ENCODE measurements at regions not wholly inside any gene's neighbourhood (a gene's known extent, or its start where the extent isn't known, plus 50 kb on each side); places are given as distances from the start of the nearest gene placed in this dataset.

DNA sequence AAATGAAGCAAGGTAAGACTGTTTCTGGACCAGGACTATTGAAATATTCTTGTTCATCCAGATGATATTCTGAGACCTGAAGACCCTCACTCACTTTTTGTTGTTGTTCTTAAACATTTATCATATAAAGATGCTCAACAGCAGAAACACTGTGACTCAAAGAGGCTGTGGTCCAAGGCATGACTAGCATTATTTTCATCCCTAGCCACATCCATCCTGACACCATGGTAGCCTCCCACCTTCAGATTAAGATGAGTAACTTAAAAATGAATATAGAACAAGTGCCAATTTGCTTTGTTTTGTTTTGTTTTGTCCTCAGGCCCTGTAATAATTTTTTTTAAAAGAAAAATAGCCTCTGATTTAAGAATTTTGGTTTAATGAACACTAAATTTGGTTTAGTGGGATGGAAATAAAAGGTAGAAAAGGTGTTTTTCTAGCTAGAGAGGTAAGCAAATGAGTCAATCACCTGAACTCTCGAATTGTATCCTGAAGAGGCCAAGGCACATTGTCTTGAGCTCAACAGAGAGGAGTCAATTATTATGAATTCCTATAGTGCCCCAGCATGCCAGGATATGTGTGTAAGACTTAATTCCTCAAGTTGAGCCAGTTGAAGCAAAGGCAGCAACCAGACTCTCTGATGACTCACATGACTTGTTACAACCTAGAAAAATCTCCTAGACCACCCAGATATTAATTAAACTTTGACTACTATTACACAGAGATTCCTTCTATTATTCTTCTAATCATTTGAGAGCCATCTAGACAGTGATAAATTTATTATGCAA lies 380.1 kb upstream of the TUSC1 start:
- DNase-seq = no peak
- CTCF ChIA-PET = no interaction called here

More for the DNA sequence above, 380.1 kb upstream of the TUSC1 start:
- Histone ChIP-seq H3K27me3 (ENCODE audit: insufficient read depth) (no peaks in the 10 kb centered on the region), H3K9me2 (no peaks in the 10 kb centered on the region), H3K4me1 (ENCODE audit: control insufficient read depth in 1 of 2, insufficient read depth in 2 of 2, low read depth in 1 of 2, low read length in 1 of 2) (no peaks in the 10 kb centered on the region; a peak in 1 of 4 replicates), H3K4me2 (no peak overlapping the region), H3K4me3 (ENCODE audit: low read depth in 2 of 2, low read length in 1 of 2) (no peak overlapping the region), H3K79me2 (ENCODE audit: insufficient read depth) (no peaks in the 10 kb centered on the region), H2AFZ (ENCODE audit: low read depth) (no peak overlapping the region), H4K20me1 (ENCODE audit: insufficient read depth) (no peaks in the 10 kb centered on the region), H3K9ac (no peak overlapping the region), H3F3A (replicated peaks; ENCODE audit: insufficient read depth) (peaks cover 6% of the 10 kb centered on the region), H3K36me3 (replicated peaks in 1 of 2; ENCODE audit: control insufficient read depth in 1 of 2, insufficient read depth in 2 of 2, low read length in 1 of 2) (no peaks in the 10 kb centered on the region), H3K27ac (ENCODE audit: low read depth in 2 of 2, low read length in 1 of 2) (no peak overlapping the region; a peak in 2 of 4 replicates), H3K9me3 (no peaks in the 10 kb centered on the region)
- POLR2A ChIA-PET = no interaction called here
- WGBS (ENCODE audit: low lambda C conversion rate) = 25% methylated on average over 1 of the region's 1 CpG
- no peak for TF ChIP-seq POLR2AphosphoS5 (IDR thresholded peaks at IDR 0.05; ENCODE audit: low read depth, low read length)
- no peak for TF ChIP-seq RCOR1 (IDR thresholded peaks at IDR 0.05; ENCODE audit: low read length)
- no peak for TF ChIP-seq CHD2 (IDR thresholded peaks at IDR 0.05; ENCODE audit: low read length, partially characterized antibody)
- TF ChIP-seq TEAD4 (IDR thresholded peaks at IDR 0.05; ENCODE audit: borderline replicate concordance, insufficient read depth) = no peak
- TF ChIP-seq TCF12 (IDR thresholded peaks at IDR 0.05) = no peak
- no peak for TF ChIP-seq RAD21 (IDR thresholded peaks at IDR 0.05; ENCODE audit: low read length)
- no peak for TF ChIP-seq RXRA (IDR thresholded peaks at IDR 0.05; ENCODE audit: borderline replicate concordance, low read depth)
- TF ChIP-seq, protein P1, sequence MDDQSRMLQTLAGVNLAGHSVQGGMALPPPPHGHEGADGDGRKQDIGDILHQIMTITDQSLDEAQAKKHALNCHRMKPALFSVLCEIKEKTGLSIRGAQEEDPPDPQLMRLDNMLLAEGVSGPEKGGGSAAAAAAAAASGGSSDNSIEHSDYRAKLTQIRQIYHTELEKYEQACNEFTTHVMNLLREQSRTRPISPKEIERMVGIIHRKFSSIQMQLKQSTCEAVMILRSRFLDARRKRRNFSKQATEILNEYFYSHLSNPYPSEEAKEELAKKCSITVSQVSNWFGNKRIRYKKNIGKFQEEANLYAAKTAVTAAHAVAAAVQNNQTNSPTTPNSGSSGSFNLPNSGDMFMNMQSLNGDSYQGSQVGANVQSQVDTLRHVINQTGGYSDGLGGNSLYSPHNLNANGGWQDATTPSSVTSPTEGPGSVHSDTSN (IDR thresholded peaks at IDR 0.05) = no peak
- no peak for TF ChIP-seq CTCF (IDR thresholded peaks at IDR 0.05)
- TF ChIP-seq REST (IDR thresholded peaks at IDR 0.05; ENCODE audit: low read depth, low read length) = no peak
- no peak for TF ChIP-seq MEF2A (IDR thresholded peaks at IDR 0.05; ENCODE audit: borderline replicate concordance, low read depth)
- no peak for TF ChIP-seq FOXM1 (IDR thresholded peaks at IDR 0.05; ENCODE audit: low read depth)
- no peak for TF ChIP-seq NFIC (IDR thresholded peaks at IDR 0.05; ENCODE audit: borderline replicate concordance)
- no peak for TF ChIP-seq TAF1 (IDR thresholded peaks at IDR 0.05; ENCODE audit: borderline replicate concordance, low read depth, low read length)
- TF ChIP-seq EP300 (IDR thresholded peaks at IDR 0.05; ENCODE audit: borderline replicate concordance in 1 of 2, low read depth in 1 of 2, low read length in 1 of 2) = no peak
- TF ChIP-seq MXI1 (IDR thresholded peaks at IDR 0.05; ENCODE audit: low read depth, low read length) = no peak

All from SK-N-SH (cell line).